ENCODE measurements at regions not wholly inside any gene's neighbourhood (a gene's known extent, or its start where the extent isn't known, plus 50 kb on each side); places are given as distances from the start of the nearest gene placed in this dataset.
"Not testable (repeated sequence)": the region's sequence is repeated elsewhere in the genome, so short reads cannot be mapped to it uniquely, and the experiment has no call there.

DNA sequence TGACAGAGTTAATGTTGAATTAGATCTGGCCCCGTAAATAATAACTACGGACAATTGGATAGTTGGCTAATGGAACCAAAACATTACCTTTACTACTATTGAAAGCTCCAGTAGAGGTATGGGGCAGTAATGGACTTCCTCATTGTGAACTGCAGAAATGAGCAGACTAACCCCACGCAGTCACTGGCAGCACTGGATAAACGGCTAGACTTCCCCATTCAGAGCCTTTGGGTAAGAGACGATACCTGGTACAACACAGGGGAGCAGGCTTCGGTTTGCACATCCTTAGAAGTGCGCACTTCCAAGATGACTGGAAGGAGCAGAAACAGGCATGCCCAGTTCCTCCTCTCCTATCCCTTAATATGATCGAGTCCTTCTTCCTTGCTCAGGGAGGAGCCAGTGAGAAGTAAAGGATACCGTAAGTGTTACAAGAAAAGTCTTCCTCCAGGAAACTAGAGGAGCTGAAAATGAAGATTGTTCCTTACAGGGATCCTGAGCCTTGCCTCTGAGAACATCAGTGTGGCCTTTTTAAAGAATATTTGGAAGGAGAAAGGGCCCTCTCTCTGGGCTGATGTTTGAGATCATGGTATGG, 100.5 kb upstream of the NECTIN3 start:
- no peak for DNase-seq

DNA sequence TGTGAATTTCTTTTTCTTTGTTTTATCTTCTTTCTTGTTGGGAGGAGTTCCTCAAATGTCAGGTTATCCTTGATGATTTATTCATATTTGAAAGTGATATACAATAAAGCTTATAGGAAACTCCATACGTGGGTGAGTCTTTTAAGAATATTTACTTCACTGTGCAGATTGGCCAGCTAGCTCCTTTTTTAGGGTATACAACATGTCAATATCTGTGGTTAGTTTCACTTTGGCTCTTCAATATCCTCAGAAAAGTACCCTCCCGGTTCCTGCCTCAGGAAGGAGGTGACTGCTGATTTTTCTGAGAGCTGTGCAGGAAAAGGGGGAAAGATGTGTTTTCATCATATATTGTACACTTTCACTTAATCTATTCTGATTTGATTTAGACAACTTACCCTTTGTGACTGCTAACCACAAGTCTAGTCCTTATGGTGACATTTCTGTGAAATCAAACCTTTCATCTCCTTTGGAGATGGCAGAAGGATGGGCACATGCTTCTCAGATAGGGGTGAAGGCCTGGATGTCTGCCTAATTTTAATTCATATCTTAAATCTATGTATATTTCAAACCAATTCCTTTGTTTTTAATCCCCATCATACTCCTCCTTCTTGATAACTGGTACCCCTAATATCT, 98.2 kb upstream of the NECTIN3 start:
- DNase-seq = no peak

DNA sequence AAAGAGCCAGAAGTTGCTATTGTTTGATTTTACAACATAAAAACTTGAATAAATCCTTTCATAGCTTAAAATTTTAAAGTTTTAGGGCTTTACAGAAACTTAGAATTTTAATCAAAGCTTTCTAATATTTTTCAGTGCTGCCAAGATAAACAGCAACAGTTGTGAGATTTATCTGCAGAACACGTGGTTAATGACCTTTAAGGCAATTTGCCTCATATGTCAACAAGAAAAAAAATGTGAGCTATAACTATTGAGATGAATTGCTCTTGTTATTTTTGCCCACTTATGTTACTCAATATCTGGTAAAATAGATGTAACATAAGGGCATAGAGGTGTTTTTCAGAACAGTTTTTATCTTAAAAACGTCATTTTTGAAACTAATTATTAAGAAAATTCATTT, 96.7 kb upstream of the NECTIN3 start:
- DNase-seq = no peak

DNA sequence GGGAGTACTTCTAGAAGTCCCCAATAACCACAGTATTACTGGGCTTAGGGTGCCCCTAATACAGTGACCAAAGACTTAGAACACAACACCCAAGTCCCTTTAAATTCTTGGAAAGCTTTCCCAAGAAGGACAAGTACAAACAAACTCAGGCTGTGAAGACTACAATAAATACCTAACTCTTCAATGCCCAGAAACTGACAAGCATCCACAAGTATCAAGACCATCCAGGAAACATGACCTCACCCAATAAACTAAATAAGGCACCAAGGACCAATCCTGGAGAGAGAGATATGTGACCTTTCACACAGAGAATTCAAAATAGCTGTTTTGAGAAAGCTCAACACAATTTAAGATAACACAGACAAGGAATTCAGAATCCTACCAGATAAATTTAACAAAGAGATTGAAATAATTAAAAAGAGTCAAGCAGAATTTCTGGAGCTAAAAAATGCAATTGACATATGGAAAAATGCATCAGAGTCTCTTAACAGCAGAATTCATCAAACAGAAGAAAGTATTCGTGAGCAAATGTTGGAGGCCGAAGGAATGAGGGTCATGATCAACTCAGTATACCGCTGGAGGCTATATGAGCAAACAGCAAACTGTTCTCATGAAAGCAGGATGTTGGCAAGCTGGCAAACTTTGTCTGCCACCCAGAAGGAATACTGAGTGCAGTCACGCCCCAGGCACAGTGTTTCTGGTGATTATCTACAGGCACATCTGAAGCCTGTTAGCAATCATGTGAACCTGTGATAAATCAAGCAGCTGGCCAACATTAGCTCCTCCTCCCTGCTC, 87.0 kb upstream of the NECTIN3 start:
- no peak for DNase-seq

DNA sequence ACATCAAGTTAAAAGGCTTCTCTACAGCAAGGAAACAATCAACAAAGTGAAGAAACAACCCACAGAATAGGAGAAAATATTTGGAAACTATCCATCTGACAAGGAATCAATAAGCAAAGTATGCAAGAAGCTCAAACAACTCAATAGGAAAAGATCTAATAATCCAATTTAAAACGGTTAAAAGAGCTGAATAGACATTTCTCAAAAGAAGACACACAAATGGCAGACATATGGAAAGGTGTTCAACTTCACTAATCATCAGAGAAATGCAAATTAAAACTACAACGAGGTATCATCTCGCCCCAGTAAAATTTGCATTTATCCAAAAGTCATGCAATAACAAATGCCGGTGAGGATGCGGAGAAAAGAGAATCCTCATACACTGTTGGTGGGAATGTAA, 82.2 kb upstream of the NECTIN3 start:
- DNase-seq = no peak

DNA sequence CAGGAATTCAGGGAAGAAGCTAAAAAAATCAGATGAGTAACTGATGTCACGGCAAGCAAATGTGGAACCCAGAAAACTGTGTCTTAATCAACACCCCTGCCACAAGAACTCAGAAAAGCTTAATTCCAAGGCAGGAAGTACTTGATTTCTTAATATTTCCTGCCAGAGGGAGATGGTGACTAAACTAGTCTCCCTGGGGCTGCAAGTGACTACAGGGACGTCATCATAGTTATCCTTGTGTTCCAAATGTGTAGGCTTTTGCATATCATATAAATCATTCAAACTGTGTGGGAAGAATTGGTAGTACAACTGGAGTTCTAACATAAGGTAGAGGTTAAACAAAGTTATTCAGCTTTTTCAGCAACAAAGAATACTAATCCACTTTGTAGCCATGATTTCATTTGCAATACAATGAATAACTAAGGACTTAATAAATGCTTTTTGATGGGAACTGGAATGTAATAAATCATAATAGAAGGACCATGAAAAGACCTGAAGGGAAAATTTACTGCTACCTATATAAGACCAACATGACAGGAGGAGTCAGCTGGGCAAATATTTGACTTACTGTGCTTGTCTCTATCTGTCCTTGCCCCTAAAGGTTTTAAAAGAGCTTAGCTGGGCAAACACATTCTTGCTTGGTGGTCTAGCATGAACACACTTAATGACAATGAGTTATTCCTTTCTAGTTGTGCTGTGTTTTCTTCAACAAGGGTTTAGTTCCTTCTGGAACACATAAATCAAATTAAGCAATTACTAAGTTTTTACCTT, 76.0 kb upstream of the NECTIN3 start:
- DNase-seq = no peak

DNA sequence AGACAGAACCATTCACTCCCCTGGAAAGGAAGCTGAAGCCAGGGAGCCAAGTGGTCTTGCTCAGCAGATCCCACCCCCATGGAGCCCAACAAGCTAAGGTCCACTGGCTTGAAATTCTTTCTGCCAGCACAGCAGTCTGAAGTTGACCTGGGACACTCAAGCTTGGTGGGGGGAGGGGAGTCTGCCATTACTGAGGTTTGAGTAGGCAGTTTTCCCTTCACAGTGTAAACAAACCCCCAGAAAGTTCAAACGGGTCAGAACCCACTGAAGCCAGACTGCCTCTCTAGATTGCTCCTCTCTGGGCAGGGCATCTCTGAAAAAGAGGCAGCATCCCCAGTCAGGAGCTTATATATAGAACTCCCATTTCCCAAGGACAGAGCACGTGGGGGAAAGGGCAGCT, 72.8 kb upstream of the NECTIN3 start:
- not testable (repeated sequence) for DNase-seq

DNA sequence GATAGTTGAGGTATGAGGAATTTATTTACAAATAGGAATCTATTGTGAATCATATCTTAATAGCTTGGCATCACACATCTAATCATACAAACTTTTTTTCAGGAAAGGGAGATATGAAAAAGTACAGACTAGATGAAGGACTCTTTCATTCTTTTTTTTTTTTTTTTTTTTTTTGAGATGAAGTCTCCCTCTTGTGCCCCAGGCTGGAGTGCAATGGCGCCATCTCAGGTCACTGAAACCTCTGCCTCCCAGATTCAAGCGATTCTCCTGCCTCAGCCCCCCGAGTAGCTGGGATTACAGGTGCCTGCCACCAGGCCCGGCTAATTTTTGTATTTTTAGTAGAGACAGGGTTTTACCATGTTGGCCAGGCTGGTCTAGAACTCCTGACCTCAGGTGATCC, 65.1 kb upstream of the NECTIN3 start:
- not testable (repeated sequence) for DNase-seq

DNA sequence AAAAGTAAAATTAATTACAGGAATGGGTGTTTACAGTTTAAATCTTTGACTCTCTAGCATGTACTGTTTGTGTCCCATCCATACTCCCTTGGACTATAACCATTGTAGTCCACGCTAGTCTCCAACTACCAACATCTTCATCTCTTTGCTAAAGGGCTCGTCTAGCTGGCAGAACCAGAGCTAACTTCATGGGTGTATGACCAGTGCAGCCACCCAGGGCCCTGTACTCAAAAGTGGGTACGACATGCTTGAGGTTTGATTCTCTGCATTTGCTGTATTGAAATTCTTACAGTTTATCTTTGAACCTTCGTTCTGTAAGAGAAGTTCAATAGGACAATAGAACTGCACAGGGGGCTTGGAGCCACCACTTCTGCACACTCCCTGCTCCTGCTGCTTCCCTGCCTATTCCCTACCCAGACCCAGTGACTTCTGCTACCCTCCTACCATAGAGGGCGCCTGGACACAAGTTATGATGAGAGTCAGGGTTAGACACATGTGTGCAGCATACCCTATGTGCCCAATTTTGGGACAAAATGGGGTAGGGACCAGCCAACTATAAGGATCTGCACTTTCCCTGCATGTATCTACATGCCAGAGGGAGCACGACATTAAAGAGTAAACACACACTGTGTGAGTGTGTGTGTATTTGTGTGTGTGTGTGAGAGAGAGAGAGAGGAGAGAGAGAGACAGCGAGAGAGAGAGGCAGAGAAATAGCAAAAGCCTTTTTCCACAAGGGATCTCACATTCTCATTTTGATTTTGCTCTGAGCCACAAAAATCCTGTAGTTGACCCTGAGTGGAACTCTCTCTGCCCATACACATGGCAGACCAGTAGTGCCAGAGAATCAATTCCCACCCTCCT, 59.0 kb upstream of the NECTIN3 start:
- no peak for DNase-seq
